ENCODE measurements at regions not wholly inside any gene's neighbourhood (a gene's known extent, or its start where the extent isn't known, plus 50 kb on each side); places are given as distances from the start of the nearest gene placed in this dataset.

DNA sequence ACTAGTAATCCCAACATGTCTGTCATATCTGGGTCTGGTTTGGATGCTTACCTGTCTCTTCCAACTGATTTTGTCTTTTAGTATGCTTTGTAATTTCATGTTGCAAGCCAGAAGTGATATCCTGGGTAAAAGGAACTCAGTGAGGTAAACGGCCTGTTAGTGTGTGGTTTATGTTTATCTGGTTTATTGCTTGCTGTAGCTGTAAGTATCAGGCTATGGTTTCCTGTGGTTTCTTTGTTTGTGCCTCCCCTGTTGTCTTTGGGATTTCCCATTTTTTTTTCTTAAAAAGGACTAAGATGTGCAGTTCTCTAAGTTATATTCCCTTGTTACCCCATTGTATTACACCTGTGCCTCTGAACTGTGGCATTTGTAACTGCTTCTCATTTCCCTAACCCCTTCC lies 323.5 kb upstream of the POM121L12 start:
- CTCF ChIA-PET, result no interaction called here
- no peaks in the 10 kb centered on the region for H3K4me1 ChIP-seq (replicated peaks; ENCODE audit: insufficient read depth)
- H3K27ac ChIP-seq, result no peak overlapping the region
- no peak for TF ChIP-seq EZH2 (IDR thresholded peaks at IDR 0.05; ENCODE audit: low read depth)
- TF ChIP-seq, protein P1, sequence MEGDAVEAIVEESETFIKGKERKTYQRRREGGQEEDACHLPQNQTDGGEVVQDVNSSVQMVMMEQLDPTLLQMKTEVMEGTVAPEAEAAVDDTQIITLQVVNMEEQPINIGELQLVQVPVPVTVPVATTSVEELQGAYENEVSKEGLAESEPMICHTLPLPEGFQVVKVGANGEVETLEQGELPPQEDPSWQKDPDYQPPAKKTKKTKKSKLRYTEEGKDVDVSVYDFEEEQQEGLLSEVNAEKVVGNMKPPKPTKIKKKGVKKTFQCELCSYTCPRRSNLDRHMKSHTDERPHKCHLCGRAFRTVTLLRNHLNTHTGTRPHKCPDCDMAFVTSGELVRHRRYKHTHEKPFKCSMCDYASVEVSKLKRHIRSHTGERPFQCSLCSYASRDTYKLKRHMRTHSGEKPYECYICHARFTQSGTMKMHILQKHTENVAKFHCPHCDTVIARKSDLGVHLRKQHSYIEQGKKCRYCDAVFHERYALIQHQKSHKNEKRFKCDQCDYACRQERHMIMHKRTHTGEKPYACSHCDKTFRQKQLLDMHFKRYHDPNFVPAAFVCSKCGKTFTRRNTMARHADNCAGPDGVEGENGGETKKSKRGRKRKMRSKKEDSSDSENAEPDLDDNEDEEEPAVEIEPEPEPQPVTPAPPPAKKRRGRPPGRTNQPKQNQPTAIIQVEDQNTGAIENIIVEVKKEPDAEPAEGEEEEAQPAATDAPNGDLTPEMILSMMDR (conservative IDR thresholded peaks at IDR 0.05), result no peak
- H3K9me3 ChIP-seq (ENCODE audit: insufficient read depth, low read depth), result no peaks in the 10 kb centered on the region
- no peak for DNase-seq
- no peak overlapping the region for H3K4me2 ChIP-seq
- H3K9me2 ChIP-seq (ENCODE audit: insufficient read depth), result no peaks in the 10 kb centered on the region
- H3K79me2 ChIP-seq (ENCODE audit: low read depth), result no peaks in the 10 kb centered on the region
- H3F3A ChIP-seq (ENCODE audit: insufficient read depth, low read depth), result no peaks in the 10 kb centered on the region
- H3K27me3 ChIP-seq (ENCODE audit: insufficient read depth, low read depth), result no peaks in the 10 kb centered on the region
- H3K4me3 ChIP-seq, result no peak overlapping the region
- no peaks in the 10 kb centered on the region for H4K20me1 ChIP-seq (ENCODE audit: insufficient read depth)
- H3K36me3 ChIP-seq (ENCODE audit: low read depth), result no peaks in the 10 kb centered on the region
- intact Hi-C loops (cut with micrococcal nuclease; ENCODE audit: unreplicated experiment), result no loop called here
- POLR2A ChIA-PET (ENCODE audit: unreplicated experiment), result no interaction called here
- no peak overlapping the region for H2AFZ ChIP-seq
- BruUV-seq (replicated peaks), result no TSS peak

DNA sequence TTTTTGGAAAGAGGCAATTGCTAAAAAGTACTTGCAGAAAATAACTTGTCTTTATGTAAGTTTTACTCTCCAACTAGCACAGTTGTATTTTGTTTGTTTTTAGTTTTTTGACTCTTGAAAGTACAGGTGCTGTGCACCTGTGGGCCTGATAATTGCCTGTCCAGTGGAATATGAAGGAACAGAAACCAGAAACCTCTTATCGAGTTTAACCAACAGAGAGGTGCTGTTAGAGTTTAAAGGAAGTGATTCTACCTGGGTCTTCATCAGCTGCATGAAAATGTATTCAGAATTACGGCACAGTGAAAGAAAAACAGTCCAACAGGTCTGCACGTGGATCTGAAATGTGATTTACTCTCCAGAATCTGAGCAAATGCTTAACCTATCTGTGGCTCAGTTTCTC lies 326.6 kb upstream of the POM121L12 start:
- Histone ChIP-seq H3K27me3 (ENCODE audit: insufficient read depth, low read depth) (no peaks in the 10 kb centered on the region), H3K4me1 (replicated peaks; ENCODE audit: insufficient read depth) (no peaks in the 10 kb centered on the region), H3K4me3 (no peak overlapping the region), H3K9me2 (ENCODE audit: insufficient read depth) (no peaks in the 10 kb centered on the region), H3K4me2 (no peak overlapping the region), H3K79me2 (ENCODE audit: low read depth) (no peaks in the 10 kb centered on the region), H3K9me3 (ENCODE audit: insufficient read depth, low read depth) (no peaks in the 10 kb centered on the region), H3K36me3 (ENCODE audit: low read depth) (no peaks in the 10 kb centered on the region), H3K27ac (no peak overlapping the region), H2AFZ (no peak overlapping the region), H3F3A (ENCODE audit: insufficient read depth, low read depth) (no peaks in the 10 kb centered on the region), H4K20me1 (ENCODE audit: insufficient read depth) (no peaks in the 10 kb centered on the region)
- TF ChIP-seq, protein P1 (conservative IDR thresholded peaks at IDR 0.05), result no peak
- BruUV-seq (replicated peaks), result no TSS peak
- CTCF ChIA-PET, result no interaction called here
- intact Hi-C loops (cut with micrococcal nuclease; ENCODE audit: unreplicated experiment), result no loop called here
- no peak for DNase-seq
- POLR2A ChIA-PET (ENCODE audit: unreplicated experiment), result no interaction called here

DNA sequence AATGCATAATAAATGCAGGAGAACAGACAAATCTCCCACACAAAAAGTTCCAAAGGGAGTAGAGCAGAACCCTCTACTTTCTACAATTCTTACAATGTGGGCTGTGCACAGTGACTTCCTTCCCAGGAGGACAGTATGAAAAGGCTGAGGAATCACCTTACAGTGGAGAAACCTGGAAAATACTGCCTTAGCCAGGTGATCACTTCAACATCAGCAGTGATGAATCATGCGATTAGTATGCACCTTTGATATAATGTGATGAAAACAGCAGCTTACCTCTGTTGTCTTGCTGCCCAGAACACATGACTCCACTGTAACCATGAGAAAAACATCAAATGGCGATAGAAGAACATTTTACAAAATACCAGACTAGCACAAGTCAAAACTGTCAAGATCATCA lies 329.7 kb upstream of the POM121L12 start:
- Histone ChIP-seq H3F3A (ENCODE audit: insufficient read depth, low read depth) (no peaks in the 10 kb centered on the region), H3K4me1 (replicated peaks; ENCODE audit: insufficient read depth) (no peaks in the 10 kb centered on the region), H3K36me3 (ENCODE audit: low read depth) (no peaks in the 10 kb centered on the region), H3K27me3 (ENCODE audit: insufficient read depth, low read depth) (no peaks in the 10 kb centered on the region), H3K4me3 (no peak overlapping the region), H3K4me2 (no peak overlapping the region), H3K9me2 (ENCODE audit: insufficient read depth) (no peaks in the 10 kb centered on the region), H2AFZ (no peak overlapping the region), H3K79me2 (ENCODE audit: low read depth) (no peaks in the 10 kb centered on the region), H4K20me1 (ENCODE audit: insufficient read depth) (no peaks in the 10 kb centered on the region), H3K27ac (no peak overlapping the region), H3K9me3 (ENCODE audit: insufficient read depth, low read depth) (no peaks in the 10 kb centered on the region)
- DNase-seq, result no peak
- no TSS peak for BruUV-seq (replicated peaks)
- no peak for TF ChIP-seq EZH2 (IDR thresholded peaks at IDR 0.05; ENCODE audit: low read depth)
- TF ChIP-seq, protein P1 (conservative IDR thresholded peaks at IDR 0.05), result no peak
- ChIA-PET POLR2A (ENCODE audit: unreplicated experiment) (no interaction called here), CTCF (no interaction called here)
- intact Hi-C loops (cut with micrococcal nuclease; ENCODE audit: unreplicated experiment), result no loop called here
